Lower lobe of right lung (tissue), 2 donors: ENCODE measurements at regions not wholly inside any gene's neighbourhood (a gene's known extent, or its start where the extent isn't known, plus 50 kb on each side); places are given as distances from the start of the nearest gene placed in this dataset.

Experiments
- ATAC-seq, 2 donors: fragments of 200-7000 bp; cut with Tn5 transposase; one replicate each; pipeline ENCODE4 v1.9.1; 2020 to 2022; ENCODE audit warnings: mild to moderate bottlenecking in 2 of 2, moderate library complexity in 2 of 2
- DNase-seq: peaks from one replicate; pipeline ENCODE4 v3.0.0-alpha.2; 2020
- H3K27ac ChIP-seq: fragments of 200-600 bp; one replicate; pipeline ENCODE4 v1.8.0; 2022
- H3K27me3 ChIP-seq: fragments of 200-600 bp; one replicate; pipeline ENCODE4 v1.8.0; 2022; ENCODE audit warnings: low read depth
- H3K36me3 ChIP-seq: fragments of 200-600 bp; one replicate; pipeline ENCODE4 v1.8.0; 2022; ENCODE audit warnings: mild to moderate bottlenecking
- H3K4me1 ChIP-seq: fragments of 200-600 bp; one replicate; pipeline ENCODE4 v1.8.0; 2022
- H3K4me3 ChIP-seq: fragments of 200-600 bp; one replicate; pipeline ENCODE4 v1.8.0; 2022; ENCODE audit warnings: mild to moderate bottlenecking
- H3K9me3 ChIP-seq: fragments of 200-600 bp; one replicate; pipeline ENCODE4 v1.8.0; 2022
- intact Hi-C: fragments of 100-400 bp; cut with DNase I; formaldehyde crosslinking; loops from one replicate; pipeline ENCODE4 v1.11.0; 2022
- TF ChIP-seq, protein P1 (sequence below): fragments of 200-600 bp; IDR thresholded peaks from one replicate; pipeline ENCODE4 v1.8.0; 2022; ENCODE audit warnings: antibody characterized with exemption, mild to moderate bottlenecking
- donor health status: DM: no; HTN: yes; CAD: no; lungs with severe emphysema.

DNA sequence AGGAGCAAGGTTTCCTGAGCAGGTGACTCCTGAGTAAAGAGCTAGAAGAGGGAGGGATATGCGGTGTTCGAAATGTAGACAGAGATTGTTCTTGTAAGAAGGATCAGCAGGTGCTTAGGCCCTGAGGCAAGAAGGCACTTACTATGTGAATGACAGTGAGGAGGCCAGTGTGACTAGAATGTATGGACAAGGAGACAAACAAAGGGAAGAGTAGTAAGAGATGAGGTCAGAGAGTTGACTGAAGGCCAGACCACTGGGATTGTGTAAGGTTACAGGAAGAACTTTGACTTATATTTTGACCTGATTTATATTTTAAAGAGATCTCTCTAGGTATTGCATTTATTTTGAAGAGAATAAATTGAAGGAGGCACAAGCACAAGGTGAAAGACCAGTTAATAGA is 118.4 kb upstream of the ENPEP start:
- Histone ChIP-seq H3K36me3 (no peaks in the 10 kb centered on the region), H3K9me3 (no peaks in the 10 kb centered on the region), H3K27ac (no peak overlapping the region), H3K27me3 (no peaks in the 10 kb centered on the region), H3K4me3 (no peak overlapping the region), H3K4me1 (no peaks in the 10 kb centered on the region)
- no peak for ATAC-seq
- TF ChIP-seq, protein P1, sequence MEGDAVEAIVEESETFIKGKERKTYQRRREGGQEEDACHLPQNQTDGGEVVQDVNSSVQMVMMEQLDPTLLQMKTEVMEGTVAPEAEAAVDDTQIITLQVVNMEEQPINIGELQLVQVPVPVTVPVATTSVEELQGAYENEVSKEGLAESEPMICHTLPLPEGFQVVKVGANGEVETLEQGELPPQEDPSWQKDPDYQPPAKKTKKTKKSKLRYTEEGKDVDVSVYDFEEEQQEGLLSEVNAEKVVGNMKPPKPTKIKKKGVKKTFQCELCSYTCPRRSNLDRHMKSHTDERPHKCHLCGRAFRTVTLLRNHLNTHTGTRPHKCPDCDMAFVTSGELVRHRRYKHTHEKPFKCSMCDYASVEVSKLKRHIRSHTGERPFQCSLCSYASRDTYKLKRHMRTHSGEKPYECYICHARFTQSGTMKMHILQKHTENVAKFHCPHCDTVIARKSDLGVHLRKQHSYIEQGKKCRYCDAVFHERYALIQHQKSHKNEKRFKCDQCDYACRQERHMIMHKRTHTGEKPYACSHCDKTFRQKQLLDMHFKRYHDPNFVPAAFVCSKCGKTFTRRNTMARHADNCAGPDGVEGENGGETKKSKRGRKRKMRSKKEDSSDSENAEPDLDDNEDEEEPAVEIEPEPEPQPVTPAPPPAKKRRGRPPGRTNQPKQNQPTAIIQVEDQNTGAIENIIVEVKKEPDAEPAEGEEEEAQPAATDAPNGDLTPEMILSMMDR: no peak
- intact Hi-C loops: no loop called here
- DNase-seq: no peak

DNA sequence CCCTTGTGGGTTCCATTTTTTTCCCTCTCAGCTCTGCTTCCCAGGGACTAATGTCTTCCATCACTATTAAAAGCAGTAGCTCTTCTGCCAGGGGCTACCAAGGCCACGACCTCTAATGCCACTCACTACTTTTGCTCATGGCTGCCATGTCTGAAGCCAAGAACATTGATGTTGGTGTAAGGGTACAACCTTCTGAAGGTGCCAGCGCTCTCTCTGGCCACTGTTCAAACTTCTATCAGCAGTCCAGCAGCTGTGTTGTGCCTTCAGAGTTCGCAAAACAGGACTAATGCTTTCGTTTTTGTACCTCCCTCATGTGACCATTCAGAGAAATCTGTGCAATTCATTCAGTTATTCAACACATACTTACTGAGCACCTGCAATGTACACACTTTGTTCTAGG is 121.5 kb upstream of the ENPEP start:
- H3K36me3 ChIP-seq: no peaks in the 10 kb centered on the region
- intact Hi-C loops: no loop called here
- ATAC-seq: no peak

DNA sequence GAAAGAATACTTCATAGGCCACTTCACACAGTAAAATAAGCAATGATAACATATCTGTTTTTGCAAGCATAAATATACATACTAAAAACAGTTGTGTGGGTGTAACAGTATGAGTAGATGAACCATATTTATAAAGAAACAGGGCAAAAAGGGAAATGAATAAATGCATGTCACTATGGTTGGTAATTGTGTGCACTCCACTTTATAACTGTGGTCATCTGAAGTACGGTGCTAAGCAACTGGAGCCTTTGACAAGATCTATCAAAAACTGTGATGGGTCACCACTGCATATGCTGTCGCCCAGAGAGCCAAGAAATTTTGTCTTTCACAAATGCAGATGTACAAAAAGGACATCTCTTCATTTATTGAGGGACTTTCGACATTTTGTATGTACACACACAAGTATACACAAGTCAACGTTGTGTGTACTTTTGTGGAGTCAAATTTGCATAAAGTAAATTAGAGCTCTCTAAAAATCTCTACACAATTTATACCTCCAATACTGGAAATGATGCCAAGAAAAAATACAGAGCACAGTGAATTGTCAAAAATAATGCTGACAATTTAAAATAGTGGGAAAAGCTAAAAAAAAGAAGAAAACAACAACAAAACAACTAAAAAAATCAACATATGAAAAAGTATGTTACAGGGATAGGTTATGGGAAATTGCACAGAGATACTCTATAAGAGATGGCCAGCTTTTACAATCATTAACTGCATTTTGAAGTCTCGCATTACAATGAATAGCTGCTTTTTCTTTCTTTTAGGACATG is 123.1 kb upstream of the ENPEP start:
- Histone ChIP-seq H3K4me3 (no peak overlapping the region), H3K4me1 (no peaks in the 10 kb centered on the region), H3K36me3 (no peaks in the 10 kb centered on the region), H3K27me3 (no peaks in the 10 kb centered on the region), H3K9me3 (no peaks in the 10 kb centered on the region), H3K27ac (no peak overlapping the region)
- ATAC-seq (no peak), DNase-seq (no peak)
- intact Hi-C loops: no loop called here
- TF ChIP-seq, protein P1: no peak

More for the DNA sequence above, 121.5 kb upstream of the ENPEP start:
- no peaks in the 10 kb centered on the region for H3K27me3 ChIP-seq
- H3K4me1 ChIP-seq: no peaks in the 10 kb centered on the region
- H3K27ac ChIP-seq: no peak overlapping the region
- DNase-seq: no peak
- H3K4me3 ChIP-seq: no peak overlapping the region
- TF ChIP-seq, protein P1: no peak
- H3K9me3 ChIP-seq: no peaks in the 10 kb centered on the region

DNA sequence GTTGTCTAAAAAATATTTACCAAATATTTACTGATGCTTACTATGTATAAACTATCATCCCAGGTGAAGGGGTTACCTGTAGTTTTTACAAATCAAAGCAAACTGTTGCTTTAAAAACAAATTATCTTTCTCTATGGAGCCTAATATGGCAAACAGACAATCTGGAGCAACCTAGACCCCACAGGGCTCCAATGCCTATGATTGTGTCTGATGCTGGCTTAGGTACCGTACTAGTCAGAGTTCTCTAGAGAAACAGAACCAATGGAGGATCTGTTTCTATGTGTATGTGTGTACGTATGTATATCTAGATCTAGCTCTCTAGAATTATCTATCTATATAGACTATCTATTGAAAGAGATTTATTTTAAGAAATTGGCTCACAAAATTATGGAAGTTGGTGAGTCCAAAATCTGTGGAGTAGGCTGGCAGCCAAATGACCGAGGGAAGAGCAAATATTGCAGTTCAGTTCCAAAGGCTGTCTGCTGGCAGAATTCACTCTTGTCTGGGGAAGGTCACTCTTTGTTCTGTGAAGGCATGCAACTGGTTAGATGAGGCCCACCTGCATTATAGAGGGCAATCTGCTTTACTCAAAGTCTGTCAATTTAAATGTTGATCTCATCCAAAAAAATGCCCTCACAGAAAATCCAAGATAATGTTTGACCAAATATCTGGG is 127.1 kb upstream of the ENPEP start:
- no peaks in the 10 kb centered on the region for H3K4me1 ChIP-seq
- no peak overlapping the region for H3K4me3 ChIP-seq
- no peak for ATAC-seq
- DNase-seq: no peak
- H3K36me3 ChIP-seq: no peaks in the 10 kb centered on the region
- H3K27me3 ChIP-seq: no peaks in the 10 kb centered on the region
- intact Hi-C loops: no loop called here
- H3K27ac ChIP-seq: no peak overlapping the region
- no peaks in the 10 kb centered on the region for H3K9me3 ChIP-seq
- TF ChIP-seq, protein P1: no peak

DNA sequence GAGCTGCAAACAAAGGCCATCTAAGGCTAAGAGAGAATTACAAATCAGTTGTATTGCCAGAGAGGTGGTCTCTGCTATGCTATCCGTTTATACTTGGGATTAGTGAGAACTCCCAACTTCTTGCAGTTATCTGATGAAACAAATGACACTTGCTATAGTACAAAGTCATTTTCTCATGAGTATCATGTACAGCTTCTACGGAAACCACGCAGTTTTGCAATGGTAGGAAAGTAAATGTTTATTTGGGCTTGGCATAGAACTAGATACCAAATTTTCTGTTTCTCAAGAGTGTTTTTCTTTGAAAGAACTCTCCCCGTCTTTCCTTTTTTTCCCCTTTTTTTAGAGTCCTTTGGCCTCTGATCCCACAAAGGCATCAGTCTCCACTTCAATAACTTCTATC is 128.2 kb upstream of the ENPEP start:
- DNase-seq: no peak
- ATAC-seq: no peak
- TF ChIP-seq, protein P1: no peak

More for the DNA sequence above, 128.2 kb upstream of the ENPEP start:
- Histone ChIP-seq H3K4me1 (no peaks in the 10 kb centered on the region), H3K27me3 (no peaks in the 10 kb centered on the region), H3K4me3 (no peak overlapping the region), H3K9me3 (no peaks in the 10 kb centered on the region), H3K36me3 (no peaks in the 10 kb centered on the region), H3K27ac (no peak overlapping the region)
- intact Hi-C loops: no loop called here
